DMS79 treated with DMSO at 0.1 percent for 48 hours (cell line): ENCODE measurements at regions not wholly inside any gene's neighbourhood (a gene's known extent, or its start where the extent isn't known, plus 50 kb on each side); places are given as distances from the start of the nearest gene placed in this dataset.

Experiments used
- DNase-seq: peaks from one replicate; lab custom pipeline; 2025; lab: John Stamatoyannopoulos, UW

DNA sequence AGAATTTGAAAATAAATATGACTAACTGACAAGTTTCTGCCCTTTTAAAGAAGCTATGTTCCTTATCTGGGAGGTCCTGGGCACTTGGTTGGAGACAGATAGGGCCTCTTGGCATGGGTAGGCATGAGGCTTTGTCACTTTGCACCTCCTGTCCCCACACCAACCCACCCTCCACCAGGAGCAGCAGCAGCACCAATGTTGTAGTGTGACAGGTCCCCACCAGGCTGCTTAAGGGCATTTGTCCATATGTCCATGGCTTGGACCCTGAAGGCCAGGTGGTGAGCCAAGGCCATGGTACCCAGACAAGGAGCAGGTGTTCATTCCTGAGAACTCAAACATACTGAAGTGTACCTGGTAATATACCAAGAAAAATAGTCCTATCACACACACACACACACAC is 629.1 kb downstream of the ACTR3B start:
- DNase-seq, result no peak

DNA sequence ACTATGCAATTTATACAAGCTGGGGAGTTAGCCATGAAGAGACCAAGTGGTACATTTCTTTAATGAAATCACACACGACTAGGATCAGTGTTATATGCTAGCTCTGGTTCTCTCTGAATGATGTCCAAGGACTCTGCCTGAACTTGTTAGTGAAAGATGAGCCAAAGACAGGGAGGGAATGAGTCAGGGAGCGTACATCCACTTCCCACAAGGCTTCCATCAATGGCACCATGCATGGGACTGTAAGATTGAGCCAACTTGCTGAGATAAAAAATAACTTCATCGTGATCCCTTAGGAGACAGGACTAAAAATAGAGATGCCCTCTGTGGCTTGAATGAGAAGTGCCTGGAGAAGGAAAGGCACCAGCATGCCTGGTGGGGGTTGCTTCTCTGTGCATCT is 629.7 kb downstream of the ACTR3B start:
- DNase-seq, result no peak

DNA sequence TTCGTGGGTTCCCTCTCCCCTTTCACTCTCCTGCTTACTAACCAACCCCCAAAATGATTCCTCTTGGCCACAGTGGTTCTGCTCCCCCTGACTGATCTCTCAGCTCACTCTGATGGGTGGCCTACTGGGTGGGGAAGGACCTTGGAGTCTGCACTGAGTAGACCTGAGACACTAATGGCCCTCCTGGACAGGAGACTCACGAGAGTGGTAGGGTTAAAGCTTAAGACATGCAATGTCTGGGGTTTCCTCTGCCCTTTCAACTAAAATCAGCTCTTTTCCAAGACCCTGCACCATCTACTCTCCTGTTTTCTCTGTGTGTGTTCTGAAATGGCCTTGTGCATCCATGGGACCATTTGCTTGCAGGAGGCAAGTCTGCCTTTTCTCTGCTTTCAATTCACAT is 631.4 kb downstream of the ACTR3B start:
- no peak for DNase-seq

DNA sequence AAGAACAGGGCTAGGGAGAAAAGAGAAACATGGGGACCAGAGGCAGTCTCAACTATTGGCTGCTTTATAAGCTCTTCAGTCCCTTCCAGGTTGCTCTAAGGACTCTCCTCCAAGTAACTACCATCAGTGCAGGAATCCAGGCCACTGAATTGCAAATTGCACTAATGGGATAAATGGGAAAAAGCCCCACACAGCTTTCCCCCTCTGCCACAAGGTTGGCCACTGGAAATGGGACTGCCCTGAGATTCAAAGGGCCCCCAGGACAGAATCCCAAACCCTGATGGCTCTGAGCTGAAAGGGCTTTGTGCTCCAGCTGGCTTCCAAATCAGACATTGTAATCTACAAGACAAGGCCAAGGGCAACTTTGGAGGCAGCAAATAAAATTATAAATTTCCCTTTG is 633.2 kb downstream of the ACTR3B start:
- DNase-seq, result no peak

DNA sequence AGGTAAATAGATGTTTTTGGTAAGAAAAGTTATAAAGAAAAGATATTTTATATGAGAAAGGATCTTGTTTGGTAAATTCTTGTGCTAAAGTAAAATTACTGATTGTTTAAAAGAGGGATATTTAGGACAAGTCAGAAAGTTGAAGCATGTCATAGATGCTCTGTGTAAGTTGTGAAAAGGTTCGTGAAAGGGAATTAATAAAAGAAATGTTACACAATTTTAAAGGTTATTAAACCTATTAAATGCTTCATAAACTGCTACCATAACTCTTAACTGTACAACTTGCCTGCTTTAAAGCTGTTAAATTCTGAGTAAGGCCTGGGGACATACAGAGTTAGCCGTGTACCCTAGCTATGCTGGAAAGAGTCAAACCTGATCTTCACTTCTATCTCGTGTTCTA is 634.1 kb downstream of the ACTR3B start:
- no peak for DNase-seq

DNA sequence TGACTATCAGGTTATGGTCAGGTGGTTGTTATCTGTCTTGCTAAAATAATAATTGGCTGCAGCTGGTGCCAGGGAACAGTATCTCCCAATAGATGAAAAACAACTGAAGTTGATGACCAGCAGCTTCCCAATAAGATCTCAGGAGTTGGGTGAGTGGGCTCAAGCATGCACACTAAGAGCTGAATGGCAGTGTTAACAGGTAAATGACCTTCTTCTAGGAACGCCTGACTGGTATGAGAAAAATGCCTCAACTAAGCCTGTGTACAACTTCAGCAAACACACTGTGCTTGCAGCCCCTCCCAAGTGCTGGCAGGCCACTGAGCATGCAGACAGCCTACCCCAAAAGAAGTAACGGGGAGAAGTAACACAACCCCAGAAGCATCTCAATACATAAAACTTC is 636.9 kb downstream of the ACTR3B start:
- no peak for DNase-seq

DNA sequence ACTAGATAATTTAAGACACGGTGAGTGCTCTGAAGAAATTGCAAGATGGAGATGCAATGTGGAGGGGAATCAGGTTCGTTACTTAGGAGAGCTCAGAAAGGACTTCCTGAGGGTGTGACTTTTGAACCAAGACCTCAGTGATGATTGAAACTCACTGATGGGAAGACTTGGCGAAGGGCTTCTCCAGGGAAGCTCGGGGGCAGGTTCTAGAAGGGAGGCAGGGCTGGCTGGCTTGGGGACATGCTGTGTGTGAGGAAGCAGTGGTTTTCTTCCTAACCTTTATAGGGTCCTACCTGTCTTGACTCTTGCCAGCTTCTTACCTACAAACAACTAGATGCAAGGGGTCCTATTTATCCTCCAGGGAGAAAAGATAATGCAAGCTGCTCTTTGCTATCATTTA is 637.9 kb downstream of the ACTR3B start:
- no peak for DNase-seq

DNA sequence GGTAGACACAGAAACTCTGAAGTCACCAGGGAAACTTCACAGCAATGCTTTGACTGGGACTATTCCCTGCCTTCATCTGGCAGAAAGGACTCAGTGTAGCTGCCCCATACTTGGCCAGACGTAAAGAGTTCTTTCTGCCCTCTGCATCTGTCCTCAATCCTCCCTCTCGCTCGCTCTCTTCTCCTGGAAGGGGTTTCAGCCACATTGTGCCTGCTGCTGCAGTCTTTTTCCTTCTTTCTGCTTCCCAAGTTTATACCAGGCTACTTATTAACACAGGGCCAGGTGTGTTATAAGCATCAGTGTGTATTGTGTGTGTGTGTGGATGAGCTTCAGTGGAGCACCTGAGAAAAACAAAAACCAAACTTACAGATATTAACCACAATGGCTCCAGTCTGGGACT is 638.4 kb downstream of the ACTR3B start:
- DNase-seq, result no peak

DNA sequence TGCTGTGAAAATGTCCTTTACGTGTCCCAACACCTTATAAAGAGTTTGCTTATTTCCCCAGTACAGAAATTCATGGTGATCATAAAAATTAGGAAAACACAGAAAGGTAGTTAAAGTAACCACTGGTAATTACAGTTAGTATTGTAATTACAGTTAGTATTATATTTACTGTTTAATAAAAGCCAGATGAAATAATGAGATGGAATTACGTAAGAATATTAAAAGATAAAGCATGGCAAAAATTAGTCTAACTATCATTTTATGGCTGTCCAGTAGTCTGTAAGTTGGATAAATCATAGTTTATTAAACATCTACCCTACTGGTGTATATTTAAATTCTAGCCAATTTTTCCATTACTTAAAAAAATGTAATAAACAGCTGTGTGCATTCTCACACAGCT is 638.8 kb downstream of the ACTR3B start:
- no peak for DNase-seq

DNA sequence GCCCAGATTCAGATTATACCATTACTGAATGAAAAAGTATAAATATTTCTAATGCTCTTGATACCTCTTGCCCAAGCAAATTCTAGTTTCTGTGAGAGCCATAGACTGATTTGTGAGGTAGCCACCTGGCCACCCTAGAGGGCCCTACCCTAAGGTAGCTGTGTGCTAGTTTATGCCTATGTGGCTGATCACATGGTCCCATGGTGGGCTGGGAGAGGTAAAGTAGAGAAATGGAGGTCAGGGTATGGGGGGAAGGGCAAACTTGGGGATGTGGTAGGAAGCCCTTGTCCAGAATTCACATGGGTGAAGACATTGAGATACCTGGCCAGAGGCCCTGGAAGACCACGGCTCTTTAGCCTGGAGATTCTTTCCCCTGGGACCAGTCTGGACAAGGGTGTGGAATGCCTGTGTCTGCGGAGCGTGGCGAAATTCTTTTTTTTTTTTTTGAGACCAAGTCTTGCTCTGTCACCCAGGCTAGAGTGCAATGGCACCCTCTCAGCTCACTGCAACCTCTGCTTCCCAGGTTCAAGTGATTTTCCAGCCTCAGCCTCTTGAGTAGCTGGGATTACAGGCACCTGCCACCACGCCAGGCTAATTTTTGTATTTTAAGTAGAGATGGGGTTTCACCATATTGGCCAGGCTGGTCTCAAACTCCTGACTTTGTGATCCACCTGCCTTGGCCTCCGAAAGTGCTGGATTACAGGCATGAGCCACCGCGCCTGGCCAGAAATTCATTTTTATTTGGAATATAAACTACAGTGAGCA is 639.4 kb downstream of the ACTR3B start:
- DNase-seq, result no peak

DNA sequence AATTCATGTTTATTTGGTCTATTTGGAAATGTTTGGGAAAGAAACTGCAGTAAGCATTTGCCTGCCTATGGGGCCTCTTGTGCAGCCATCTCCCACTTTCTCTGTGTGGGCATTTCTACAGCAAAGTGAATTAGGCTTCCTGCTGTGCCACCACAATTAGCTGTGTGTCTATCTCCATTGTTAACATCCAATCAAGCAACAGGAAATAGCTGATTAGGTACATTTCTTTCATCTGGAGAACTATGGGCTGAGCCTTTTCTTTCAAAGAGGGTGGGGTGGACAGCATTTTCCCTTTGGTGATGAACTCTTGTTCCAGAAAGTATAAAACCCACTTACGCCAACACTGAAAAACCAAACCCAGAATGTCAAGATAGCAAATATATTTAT is 640.0 kb downstream of the ACTR3B start:
- DNase-seq, result no peak

DNA sequence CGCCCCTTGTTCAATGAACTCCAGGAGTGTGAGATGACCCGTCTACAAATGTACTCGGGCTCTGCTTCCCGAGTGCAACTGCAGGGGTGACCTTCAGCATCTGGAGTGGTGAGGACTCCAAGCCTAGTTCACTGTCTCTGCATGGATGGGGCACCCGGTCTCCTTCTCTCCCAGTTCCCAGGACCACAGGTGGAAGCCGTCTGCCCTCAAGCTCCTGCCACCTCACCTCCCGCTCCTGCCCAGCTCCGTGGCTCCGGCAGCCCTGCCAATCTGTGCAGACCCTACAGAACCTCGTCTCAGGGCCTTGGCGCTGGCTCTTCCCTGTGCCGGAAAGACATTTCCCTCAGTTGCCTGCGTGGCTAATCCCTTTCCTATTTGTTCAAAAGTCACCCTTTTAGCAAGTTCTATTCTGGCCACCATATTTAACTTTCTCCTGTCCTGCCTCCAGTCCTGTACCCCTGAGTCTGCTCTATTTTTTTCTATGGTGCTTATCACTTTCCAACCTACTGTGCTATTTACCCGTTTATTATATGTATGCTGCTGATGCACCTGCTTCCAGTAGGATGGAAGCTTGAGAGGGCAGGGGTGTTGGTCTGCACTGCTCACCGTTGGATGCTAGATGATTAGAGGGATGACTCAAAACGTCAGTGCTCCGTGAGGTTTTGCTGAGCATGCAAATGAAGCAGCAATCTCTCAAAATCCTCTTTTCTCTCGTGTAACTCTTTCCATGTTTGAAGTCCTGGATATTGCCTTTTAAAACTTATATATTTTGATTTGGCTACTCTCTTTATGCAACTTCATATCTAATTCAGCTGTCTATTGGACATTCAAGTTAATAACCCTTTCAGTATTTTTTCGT is 641.4 kb downstream of the ACTR3B start:
- no peak for DNase-seq

DNA sequence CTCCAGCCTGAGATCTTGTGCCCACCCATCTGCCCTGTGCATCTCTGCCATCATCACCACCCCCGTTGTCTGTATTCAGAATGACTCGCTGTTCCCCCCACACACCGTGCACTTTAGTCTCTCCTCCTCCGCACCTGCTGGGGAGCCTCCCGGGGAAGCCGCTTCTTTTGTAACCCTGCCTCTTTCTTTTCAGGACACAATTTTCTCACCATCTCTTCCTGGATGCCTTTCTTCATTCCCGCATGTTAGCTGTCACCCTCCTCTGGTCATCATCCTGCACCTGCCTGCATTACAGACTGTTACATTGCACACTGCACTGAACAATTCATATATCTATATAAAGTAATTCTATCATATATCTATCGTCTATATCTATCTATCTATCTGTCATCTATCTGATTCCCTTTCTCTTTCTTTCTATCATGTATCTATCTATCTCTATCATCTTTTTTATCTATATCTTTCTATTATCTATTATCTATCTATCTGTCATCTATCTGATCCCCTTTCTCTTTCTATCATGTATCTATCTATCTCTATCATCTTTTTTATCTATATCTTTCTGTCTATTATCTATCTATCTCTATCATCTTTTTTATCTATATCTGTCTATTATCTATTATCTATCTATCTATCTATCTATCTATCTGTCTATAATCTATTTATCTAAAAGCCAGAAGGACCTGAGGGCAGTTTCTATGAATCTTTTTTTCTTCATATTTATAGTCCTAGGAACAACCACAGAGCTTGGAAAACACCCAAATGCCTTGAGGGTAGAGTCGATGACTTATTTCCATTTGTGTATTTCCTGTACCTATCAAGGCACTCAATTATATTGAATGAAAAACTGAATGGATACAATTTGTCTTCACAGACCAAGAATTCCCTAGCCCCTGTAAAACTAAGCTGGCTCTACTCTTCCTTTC is 642.5 kb downstream of the ACTR3B start:
- no peak for DNase-seq

DNA sequence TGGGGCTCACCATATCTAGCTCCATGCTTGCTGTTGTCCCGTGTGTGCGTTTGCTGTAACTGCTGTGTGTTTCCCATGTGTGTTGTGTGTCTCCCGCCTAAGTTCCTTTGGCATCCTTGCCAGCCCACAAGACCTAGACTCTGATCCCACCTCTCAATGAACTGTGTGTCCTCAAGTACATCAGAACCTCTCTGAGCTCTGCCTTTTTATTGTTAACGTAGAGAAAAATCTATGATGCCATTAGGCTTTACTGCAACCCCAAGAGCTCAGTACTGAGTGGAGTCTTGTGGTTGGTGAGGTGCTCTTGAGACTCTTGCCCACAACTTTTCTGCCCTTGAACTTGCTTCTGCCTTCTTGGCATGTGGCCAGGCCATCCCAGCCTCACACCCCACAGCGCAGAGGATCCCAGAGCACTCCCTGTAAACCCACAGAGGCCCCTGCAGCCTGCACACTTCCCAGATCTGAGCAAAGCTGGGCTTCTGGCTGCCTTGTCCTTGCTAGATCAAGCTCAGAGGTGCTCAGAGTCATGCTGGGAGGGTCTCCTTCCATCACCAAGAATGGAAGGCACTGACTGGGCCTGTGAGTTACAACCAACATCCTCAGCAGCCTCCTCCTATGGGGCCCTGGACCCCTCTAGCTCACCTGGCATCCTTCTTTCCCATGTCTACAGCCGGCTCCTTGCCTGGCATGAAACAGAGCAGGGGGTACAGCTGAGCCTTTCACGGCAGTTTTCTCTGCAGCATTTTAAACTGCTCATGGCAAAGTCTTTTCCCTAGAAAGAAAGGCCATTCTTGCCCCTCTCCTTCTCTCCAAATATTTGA is 643.4 kb downstream of the ACTR3B start:
- DNase-seq, result no peak

DNA sequence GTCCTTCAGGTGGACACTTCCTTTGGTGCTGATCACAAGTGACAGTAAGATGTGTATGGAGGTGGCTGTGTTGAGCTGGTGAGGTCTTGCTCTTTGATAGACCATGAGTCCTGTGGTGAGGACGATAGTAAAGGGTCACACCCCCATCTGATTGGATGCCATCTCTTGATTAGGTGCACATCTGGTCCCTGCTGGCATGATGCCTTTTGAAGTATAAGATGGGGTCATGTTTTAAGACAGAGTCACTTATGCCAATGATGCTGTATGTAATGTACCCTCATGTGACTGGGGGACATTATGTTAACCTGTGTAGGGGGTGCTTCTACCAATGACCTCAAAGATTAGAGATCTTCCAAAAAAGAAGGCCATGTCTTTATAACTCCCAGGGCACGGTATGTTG is 644.6 kb downstream of the ACTR3B start:
- no peak for DNase-seq

DNA sequence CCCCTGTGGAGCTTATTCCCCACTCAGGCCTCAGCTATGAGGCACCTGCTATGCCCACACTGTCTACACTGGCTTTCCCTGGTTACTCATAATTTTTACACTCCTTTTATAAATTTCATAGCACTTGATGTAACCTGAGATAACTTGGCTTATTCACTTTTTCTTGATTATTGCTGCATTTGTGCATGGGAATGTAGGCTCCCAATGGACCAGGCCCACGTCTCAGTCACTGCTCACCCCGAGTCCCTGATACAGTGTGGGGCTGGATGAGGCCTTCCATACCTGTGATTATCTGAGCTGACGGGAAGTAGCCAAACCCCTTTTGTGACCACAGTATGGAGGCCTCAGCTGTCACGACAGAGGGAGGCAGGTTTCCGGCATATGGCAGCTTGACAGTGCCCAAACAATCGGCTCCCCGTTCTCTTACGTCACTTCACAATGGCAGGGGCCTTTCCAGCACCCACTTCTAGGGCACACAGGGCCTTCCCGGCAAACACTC is 645.3 kb downstream of the ACTR3B start:
- DNase-seq, result no peak

DNA sequence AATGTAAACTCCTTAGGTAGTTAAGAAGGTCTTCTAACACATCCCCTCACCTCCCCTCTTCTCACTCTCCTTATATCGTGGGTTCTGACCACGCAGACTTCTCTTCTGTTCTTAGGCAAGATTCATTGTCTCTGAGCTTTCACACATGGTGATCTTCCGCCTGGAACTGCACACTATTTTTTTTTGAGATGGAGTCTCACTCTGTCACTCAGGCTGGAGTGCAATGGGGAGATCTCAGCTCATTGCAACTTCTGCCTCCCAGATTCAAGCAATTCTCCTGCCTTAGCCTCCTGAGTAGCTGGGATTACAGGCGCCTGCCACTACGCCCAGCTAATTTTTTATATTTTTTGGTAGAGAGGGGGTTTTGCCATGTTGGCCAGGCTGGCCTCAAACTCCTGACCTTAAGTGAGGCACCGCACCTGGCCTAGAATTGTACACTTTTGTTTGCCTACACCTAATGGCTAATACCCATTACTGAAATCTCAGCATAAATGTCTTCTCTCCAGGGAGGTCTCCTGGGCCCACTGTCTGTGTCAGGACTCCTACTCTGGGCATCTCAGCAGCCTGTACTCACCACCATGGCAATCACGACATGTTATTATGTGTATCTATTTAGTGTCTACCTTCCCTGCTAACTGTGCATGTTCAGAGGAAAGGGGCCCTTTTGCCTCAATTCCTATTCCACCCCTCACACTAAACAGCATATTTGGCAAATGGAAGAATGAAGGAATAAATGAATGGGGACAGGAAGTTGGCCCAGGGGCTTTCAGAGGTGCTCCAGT is 646.3 kb upstream of the DPP6 start:
- DNase-seq, result no peak

DNA sequence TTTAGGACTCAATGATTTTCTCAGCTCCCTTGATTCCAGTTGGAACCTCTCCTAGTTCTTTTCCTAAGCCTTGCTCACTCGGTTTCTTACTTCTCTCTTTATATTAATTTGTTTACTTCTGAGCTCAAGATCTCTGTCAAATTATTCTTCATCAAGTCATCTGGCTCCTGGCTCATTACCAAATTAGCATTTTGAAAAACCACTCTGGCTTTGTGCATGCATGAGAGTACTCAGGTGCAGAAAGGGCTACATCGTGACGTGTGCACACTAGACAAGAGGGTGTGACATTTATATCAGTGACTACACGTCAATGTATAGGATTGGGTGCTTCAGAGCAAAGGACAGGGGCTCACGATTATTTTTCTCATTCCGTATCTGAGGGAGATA is 645.7 kb upstream of the DPP6 start:
- no peak for DNase-seq

DNA sequence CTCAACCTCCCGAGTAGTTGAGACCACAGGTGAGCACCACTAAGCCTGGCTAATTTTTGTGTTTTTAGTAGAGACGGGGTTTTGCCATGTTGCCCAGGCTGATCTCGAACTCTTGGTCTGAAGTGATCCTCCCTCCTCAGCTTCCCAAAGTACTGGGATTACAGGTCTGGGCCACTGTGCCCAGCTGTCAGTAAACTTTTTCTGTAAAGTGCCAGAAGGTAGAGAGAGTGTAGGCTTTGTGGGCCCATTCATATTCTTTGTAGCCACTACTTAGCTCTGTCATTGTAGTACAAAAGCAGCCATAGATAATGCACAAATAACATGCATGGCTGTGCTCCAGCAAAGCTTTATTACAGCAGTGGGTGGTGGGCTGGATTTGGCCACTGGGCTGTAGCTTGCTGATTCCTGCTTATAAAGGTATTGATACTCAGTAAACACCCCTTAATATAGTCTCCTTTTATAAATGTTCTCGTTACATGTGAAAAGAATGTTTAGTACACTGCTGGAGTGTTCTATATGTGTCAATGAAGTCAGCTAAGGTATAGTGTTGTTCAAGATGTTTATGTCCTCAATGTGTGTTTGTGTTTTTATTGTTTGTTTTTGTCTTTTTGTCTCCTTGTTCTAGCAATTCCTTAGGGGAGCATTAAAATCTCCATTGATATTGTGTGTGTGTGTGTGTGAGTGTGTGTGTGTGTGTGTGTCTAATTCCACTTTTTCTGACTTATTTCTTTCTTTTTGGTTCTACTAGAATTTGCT is 644.7 kb upstream of the DPP6 start:
- DNase-seq, result no peak
